ENCODE measurements at regions not wholly inside any gene's neighbourhood (a gene's known extent, or its start where the extent isn't known, plus 50 kb on each side); places are given as distances from the start of the nearest gene placed in this dataset.

DNA sequence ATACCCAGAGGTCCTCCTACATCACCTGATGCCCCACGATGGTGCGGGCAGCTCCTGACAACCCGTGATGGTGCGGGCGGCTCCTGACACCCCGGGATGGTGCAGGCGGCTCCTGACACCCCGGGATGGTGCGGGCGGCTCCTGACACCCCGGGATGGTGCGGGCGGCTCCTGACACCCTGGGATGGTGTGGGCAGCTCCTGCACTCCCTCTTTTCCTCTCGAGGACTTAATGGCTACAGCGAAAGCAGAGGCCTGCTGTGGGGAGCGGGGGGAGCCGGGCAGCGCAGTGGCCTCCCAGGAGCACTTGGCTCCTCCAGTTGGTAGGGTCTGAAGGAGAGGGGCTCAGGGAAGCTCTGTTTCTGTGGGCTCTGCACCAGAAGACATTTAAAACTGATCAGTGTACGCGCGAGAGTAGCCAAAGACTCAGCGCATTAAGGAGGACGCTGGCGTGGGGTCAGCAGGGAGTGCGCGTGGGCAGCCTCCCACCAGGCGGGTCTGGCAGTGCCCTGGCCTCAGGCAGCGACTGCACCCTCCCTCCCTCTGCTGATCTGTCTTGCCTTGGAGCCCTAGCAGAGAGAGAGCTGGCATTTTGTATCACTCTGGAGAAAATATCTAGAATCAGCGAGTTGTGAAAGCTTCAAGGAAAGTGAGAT is 464.5 kb upstream of the MYT1L start:
- Histone ChIP-seq H3K9me3 (ENCODE audit: insufficient read depth in 2 of 2, low read depth in 1 of 2, low read length in 1 of 2) (no peaks in the 10 kb centered on the region; a peak in 1 of 4 replicates), H3K14ac (ENCODE audit: insufficient read length) (no peak overlapping the region), H3K36me3 (ENCODE audit: control insufficient read depth in 2 of 4, insufficient read depth in 4 of 4, low read length in 3 of 4) (no peaks in the 10 kb centered on the region), H3K56ac (replicated peaks; ENCODE audit: insufficient read length, low read depth, low read length) (no peak overlapping the region), H3K27ac (ENCODE audit: low read depth, low read length) (no peak overlapping the region), H4K91ac (replicated peaks; ENCODE audit: insufficient read length, low read length) (no peak overlapping the region), H3K18ac (ENCODE audit: extremely low read depth, low read length) (0 out of 2 replicates have a peak overlapping the region, but pooled peaks have one; percentile 7), H3K4ac (replicated peaks; ENCODE audit: insufficient read length, low read depth, low read length) (no peak overlapping the region), H2BK120ac (replicated peaks; ENCODE audit: low read depth, low read length) (no peak overlapping the region), H2BK12ac (ENCODE audit: low read depth, low read length) (no peak overlapping the region), H2BK20ac (ENCODE audit: low read length) (no peak overlapping the region), H4K5ac (ENCODE audit: insufficient read length, low read depth, low read length) (no peak overlapping the region), H3K23me2 (ENCODE audit: low read depth, low read length) (no peaks in the 10 kb centered on the region; the same call in 1 of the 2 replicates), H4K20me1 (replicated peaks in 1 of 2; ENCODE audit: control insufficient read depth in 1 of 2, insufficient read depth in 2 of 2, low read length in 2 of 2) (no peaks in the 10 kb centered on the region), H3K4me1 (replicated peaks in 1 of 4; ENCODE audit: control insufficient read depth in 3 of 4, insufficient read depth in 4 of 4, low read length in 3 of 4) (no peaks in the 10 kb centered on the region), H3K79me2 (ENCODE audit: control insufficient read depth in 1 of 2, insufficient read depth in 2 of 2, low read length in 2 of 2) (no peaks in the 10 kb centered on the region), H3K27me3 (replicated peaks in 1 of 4; ENCODE audit: control insufficient read depth in 3 of 4, extremely low read depth in 1 of 4, insufficient read depth in 3 of 4, low read length in 3 of 4) (no peaks in the 10 kb centered on the region), H2AFZ (ENCODE audit: low read length) (no peak overlapping the region), H3K79me1 (ENCODE audit: low read depth, low read length) (no peaks in the 10 kb centered on the region), H2BK15ac (ENCODE audit: low read length) (no peak overlapping the region), H3K4me2 (ENCODE audit: insufficient read depth in 1 of 2, low read depth in 2 of 2, low read length in 2 of 2) (no peak overlapping the region), H2AK5ac (ENCODE audit: low read depth, low read length) (no peak overlapping the region), H3K23ac (ENCODE audit: insufficient read length) (no peak overlapping the region), H2BK5ac (ENCODE audit: low read depth, low read length) (no peak overlapping the region), H4K8ac (ENCODE audit: extremely low read depth, insufficient read depth, low read length) (no peak overlapping the region; the same call in 1 of the 2 replicates), H3K9ac (replicated peaks in 1 of 4; ENCODE audit: extremely low read depth in 1 of 4, low read depth in 3 of 4, low read length in 3 of 4) (no peak overlapping the region), H3K4me3 (ENCODE audit: extremely low read depth in 1 of 4, insufficient read depth in 2 of 4, low read depth in 3 of 4, low read length in 4 of 4) (no peak overlapping the region)
- FAIRE-seq (no peak), DNase-seq (ENCODE audit: low read depth in 1 of 2, low spot score in 2 of 2) (no peak)
- ChIA-PET CTCF (ENCODE audit: partially characterized antibody) (interaction anchor here (0.6 to 1.2 kb wide), 3 partner anchors 8 to 197 kb away, joined by 3 to 5 read pairs (median 3); no protein-coding TSS in a partner anchor), POLR2A (ENCODE audit: partially characterized antibody) (no interaction called here)
- WGBS, 2 experiments (ENCODE audit: extremely low coverage in 1 of 2, insufficient coverage in 1 of 2, insufficient read length in 1 of 2, insufficient replicate concordance in 2 of 2, low coverage in 1 of 2, low lambda C conversion rate in 2 of 2, missing lambda C conversion rate in 1 of 2) = 95% methylated on average over 11 of the region's 29 CpGs; no CpG with 5 or more reads in 1 of the 2 experiments
- no peak for TF ChIP-seq NANOG (IDR thresholded peaks at IDR 0.05; ENCODE audit: insufficient read depth, low read depth, low read length, poor library complexity, severe bottlenecking)
- TF ChIP-seq BACH1 (IDR thresholded peaks at IDR 0.05; ENCODE audit: low read length) = no peak
- no peak for TF ChIP-seq KDM1A (IDR thresholded peaks at IDR 0.05; ENCODE audit: borderline replicate concordance, low read length)
- TF ChIP-seq CBX8 (IDR thresholded peaks at IDR 0.05; ENCODE audit: borderline replicate concordance, low read depth, low read length) = no peak
- TF ChIP-seq TAF7 (optimal IDR thresholded peaks at IDR 0.05; ENCODE audit: borderline replicate concordance, low read depth, low read length) = no peak

All from H1 (cell line).